Neural cell (in vitro differentiated cells): ENCODE measurements at regions not wholly inside any gene's neighbourhood (a gene's known extent, or its start where the extent isn't known, plus 50 kb on each side); places are given as distances from the start of the nearest gene placed in this dataset.

Experiments used
- CTCF ChIP-seq: fragments of 450-650 bp; IDR thresholded peaks from 2 replicates; pipeline ENCODE4 v1.5.1; 2014; ENCODE audit warnings: antibody characterized with exemption, mild to moderate bottlenecking, moderate library complexity; ENCODE audit not compliant: poor library complexity, severe bottlenecking
- POLR2AphosphoS5 ChIP-seq: IDR thresholded peaks from 2 replicates; pipeline ENCODE4 v1.6.1; 2012
- REST ChIP-seq: IDR thresholded peaks from 2 replicates; pipeline ENCODE4 v1.6.1; 2012; ENCODE audit warnings: borderline replicate concordance
- SMC3 ChIP-seq: fragments of 450-650 bp; conservative IDR thresholded peaks from 2 replicates; pipeline ENCODE4 v1.6.1; 2014; ENCODE audit warnings: antibody characterized with exemption, mild to moderate bottlenecking, moderate library complexity; ENCODE audit not compliant: poor library complexity
- TAF1 ChIP-seq: IDR thresholded peaks from 2 replicates; pipeline ENCODE4 v1.6.1; 2012; ENCODE audit warnings: low read depth

- TF ChIP-seq CTCF: no peak
- no peak for TF ChIP-seq REST
- TF ChIP-seq SMC3: no peak
- TF ChIP-seq POLR2AphosphoS5: peak; percentile 68
- no peak for TF ChIP-seq TAF1
Measured at GRCh38 chr13:104045907-104046306, 979.7 kb upstream of the SLC10A2 start.
